SK-N-SH (cell line): ENCODE measurements at regions not wholly inside any gene's neighbourhood (a gene's known extent, or its start where the extent isn't known, plus 50 kb on each side); places are given as distances from the start of the nearest gene placed in this dataset.

ENCODE experiments used
- EP300 ChIP-seq, 2 experiments: IDR thresholded peaks; 2 replicates each; pipeline versions ENCODE4 v1.4.0 to v1.6.1; 2012; ENCODE audit warnings: borderline replicate concordance in 1 of 2, low read depth in 1 of 2, low read length in 1 of 2
- GABPA ChIP-seq: IDR thresholded peaks from 2 replicates; pipeline ENCODE4 v1.4.0; 2012; ENCODE audit warnings: low read depth, mild to moderate bottlenecking
- GATA2 ChIP-seq: sonication (generic); formaldehyde crosslinking; IDR thresholded peaks from 2 replicates; pipeline ENCODE4 v1.5.0; 2020; ENCODE audit warnings: mild to moderate bottlenecking, missing genetic modification reagents
- JUND ChIP-seq: IDR thresholded peaks from 2 replicates; pipeline ENCODE4 v1.4.0; 2012
- POLR2AphosphoS5 ChIP-seq: IDR thresholded peaks from 2 replicates; pipeline ENCODE4 v1.6.1; 2012; ENCODE audit warnings: low read depth, low read length
- RXRA ChIP-seq: IDR thresholded peaks from 2 replicates; pipeline ENCODE4 v1.4.0; 2012; ENCODE audit warnings: low read depth, mild to moderate bottlenecking, borderline replicate concordance
- TF ChIP-seq, protein P1 (sequence below): fragments of 200-600 bp; sonication (generic); IDR thresholded peaks from 2 replicates; pipeline ENCODE4 v1.6.1; 2017; ENCODE audit warnings: antibody characterized with exemption, mild to moderate bottlenecking, moderate library complexity
- TF ChIP-seq, protein P2 (sequence below): IDR thresholded peaks from 2 replicates; pipeline ENCODE4 v1.6.1; 2012; ENCODE audit warnings: mild to moderate bottlenecking, low read depth, low read length, moderate library complexity
- TF ChIP-seq, protein P3 (sequence below): IDR thresholded peaks from 2 replicates; pipeline ENCODE4 v1.4.0; 2012; ENCODE audit warnings: low read depth
- TF ChIP-seq, protein P4 (sequence below): fragments of 150-350 bp; IDR thresholded peaks from 2 replicates; pipeline ENCODE4 v1.6.1; 2017; ENCODE audit warnings: antibody characterized with exemption, low read length, low read depth, borderline replicate concordance
- TF ChIP-seq, protein P5 (sequence below): IDR thresholded peaks from 2 replicates; pipeline ENCODE4 v1.4.0; 2012; ENCODE audit warnings: low read depth, borderline replicate concordance

DNA sequence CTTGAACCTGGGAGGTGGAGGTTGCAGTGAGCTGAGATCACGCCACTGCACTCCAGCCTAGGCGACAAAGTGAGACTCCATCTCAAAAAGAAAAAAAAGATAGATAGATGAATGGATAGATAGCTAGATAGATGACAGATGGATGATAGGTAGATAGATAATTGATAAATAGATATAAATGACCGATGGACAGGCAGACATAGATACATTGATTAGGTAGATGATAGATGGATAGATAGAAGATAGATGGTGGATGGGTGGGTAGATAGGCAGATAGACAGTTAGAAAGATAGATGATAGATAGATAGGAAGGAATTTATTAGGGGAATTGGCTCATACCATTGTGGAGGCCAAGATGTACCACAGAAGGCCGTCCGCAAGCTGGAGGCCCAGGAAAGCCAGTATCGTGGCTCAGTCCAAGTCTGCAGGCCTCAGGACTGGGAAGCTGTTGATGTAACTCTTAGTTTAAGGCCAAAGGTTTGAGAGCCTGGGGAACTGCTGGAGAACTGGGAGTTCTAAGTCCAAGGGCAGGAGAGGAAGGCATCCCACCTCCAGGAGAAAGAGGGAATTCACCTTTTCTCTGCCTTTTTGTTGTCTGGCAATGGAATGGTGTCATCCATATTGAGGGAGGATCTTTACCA, 156.1 kb downstream of the SEC14L1 start:
- TF ChIP-seq, protein P1, sequence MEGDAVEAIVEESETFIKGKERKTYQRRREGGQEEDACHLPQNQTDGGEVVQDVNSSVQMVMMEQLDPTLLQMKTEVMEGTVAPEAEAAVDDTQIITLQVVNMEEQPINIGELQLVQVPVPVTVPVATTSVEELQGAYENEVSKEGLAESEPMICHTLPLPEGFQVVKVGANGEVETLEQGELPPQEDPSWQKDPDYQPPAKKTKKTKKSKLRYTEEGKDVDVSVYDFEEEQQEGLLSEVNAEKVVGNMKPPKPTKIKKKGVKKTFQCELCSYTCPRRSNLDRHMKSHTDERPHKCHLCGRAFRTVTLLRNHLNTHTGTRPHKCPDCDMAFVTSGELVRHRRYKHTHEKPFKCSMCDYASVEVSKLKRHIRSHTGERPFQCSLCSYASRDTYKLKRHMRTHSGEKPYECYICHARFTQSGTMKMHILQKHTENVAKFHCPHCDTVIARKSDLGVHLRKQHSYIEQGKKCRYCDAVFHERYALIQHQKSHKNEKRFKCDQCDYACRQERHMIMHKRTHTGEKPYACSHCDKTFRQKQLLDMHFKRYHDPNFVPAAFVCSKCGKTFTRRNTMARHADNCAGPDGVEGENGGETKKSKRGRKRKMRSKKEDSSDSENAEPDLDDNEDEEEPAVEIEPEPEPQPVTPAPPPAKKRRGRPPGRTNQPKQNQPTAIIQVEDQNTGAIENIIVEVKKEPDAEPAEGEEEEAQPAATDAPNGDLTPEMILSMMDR: no peak
- TF ChIP-seq, protein P2, sequence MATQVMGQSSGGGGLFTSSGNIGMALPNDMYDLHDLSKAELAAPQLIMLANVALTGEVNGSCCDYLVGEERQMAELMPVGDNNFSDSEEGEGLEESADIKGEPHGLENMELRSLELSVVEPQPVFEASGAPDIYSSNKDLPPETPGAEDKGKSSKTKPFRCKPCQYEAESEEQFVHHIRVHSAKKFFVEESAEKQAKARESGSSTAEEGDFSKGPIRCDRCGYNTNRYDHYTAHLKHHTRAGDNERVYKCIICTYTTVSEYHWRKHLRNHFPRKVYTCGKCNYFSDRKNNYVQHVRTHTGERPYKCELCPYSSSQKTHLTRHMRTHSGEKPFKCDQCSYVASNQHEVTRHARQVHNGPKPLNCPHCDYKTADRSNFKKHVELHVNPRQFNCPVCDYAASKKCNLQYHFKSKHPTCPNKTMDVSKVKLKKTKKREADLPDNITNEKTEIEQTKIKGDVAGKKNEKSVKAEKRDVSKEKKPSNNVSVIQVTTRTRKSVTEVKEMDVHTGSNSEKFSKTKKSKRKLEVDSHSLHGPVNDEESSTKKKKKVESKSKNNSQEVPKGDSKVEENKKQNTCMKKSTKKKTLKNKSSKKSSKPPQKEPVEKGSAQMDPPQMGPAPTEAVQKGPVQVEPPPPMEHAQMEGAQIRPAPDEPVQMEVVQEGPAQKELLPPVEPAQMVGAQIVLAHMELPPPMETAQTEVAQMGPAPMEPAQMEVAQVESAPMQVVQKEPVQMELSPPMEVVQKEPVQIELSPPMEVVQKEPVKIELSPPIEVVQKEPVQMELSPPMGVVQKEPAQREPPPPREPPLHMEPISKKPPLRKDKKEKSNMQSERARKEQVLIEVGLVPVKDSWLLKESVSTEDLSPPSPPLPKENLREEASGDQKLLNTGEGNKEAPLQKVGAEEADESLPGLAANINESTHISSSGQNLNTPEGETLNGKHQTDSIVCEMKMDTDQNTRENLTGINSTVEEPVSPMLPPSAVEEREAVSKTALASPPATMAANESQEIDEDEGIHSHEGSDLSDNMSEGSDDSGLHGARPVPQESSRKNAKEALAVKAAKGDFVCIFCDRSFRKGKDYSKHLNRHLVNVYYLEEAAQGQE: no peak
- TF ChIP-seq JUND (no peak), GABPA (no peak), RXRA (no peak), EP300 (IDR thresholded peaks at IDR 0.05; ENCODE audit: borderline replicate concordance in 1 of 2, low read depth in 1 of 2, low read length in 1 of 2) (no peak), POLR2AphosphoS5 (no peak), GATA2 (CRISPR knock-in tag) (no peak)
- TF ChIP-seq, protein P3, sequence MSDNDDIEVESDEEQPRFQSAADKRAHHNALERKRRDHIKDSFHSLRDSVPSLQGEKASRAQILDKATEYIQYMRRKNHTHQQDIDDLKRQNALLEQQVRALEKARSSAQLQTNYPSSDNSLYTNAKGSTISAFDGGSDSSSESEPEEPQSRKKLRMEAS: no peak
- TF ChIP-seq, protein P4, sequence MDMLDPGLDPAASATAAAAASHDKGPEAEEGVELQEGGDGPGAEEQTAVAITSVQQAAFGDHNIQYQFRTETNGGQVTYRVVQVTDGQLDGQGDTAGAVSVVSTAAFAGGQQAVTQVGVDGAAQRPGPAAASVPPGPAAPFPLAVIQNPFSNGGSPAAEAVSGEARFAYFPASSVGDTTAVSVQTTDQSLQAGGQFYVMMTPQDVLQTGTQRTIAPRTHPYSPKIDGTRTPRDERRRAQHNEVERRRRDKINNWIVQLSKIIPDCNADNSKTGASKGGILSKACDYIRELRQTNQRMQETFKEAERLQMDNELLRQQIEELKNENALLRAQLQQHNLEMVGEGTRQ: no peak
- TF ChIP-seq, protein P5, sequence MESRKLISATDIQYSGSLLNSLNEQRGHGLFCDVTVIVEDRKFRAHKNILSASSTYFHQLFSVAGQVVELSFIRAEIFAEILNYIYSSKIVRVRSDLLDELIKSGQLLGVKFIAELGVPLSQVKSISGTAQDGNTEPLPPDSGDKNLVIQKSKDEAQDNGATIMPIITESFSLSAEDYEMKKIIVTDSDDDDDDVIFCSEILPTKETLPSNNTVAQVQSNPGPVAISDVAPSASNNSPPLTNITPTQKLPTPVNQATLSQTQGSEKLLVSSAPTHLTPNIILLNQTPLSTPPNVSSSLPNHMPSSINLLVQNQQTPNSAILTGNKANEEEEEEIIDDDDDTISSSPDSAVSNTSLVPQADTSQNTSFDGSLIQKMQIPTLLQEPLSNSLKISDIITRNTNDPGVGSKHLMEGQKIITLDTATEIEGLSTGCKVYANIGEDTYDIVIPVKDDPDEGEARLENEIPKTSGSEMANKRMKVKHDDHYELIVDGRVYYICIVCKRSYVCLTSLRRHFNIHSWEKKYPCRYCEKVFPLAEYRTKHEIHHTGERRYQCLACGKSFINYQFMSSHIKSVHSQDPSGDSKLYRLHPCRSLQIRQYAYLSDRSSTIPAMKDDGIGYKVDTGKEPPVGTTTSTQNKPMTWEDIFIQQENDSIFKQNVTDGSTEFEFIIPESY: no peak
